Loucy (cell line): ENCODE measurements at regions not wholly inside any gene's neighbourhood (a gene's known extent, or its start where the extent isn't known, plus 50 kb on each side); places are given as distances from the start of the nearest gene placed in this dataset.

Experiments
- H2AFZ ChIP-seq: fragments of 200-600 bp; sonication (generic); 2 replicates; pipeline ENCODE4 v1.6.0; 2016; ENCODE audit warnings: antibody characterized with exemption, mild to moderate bottlenecking, low read length, moderate library complexity
- H3F3A ChIP-seq: fragments of 200-600 bp; 2 replicates; pipeline ENCODE4 v1.6.0; 2016; ENCODE audit warnings: antibody characterized with exemption, low read depth, mild to moderate bottlenecking
- H3K27me3 ChIP-seq: fragments of 200-600 bp; sonication (generic); 2 replicates; pipeline ENCODE4 v1.6.1; 2014; ENCODE audit warnings: low read length, mild to moderate bottlenecking; ENCODE audit not compliant: insufficient read depth, poor library complexity, severe bottlenecking
- H3K36me3 ChIP-seq: fragments of 200-600 bp; sonication (generic); 2 replicates; pipeline ENCODE4 v1.6.1; 2016; ENCODE audit warnings: low read length; ENCODE audit not compliant: insufficient read depth
- H3K4me1 ChIP-seq: fragments of 200-600 bp; sonication (generic); 2 replicates; pipeline ENCODE4 v1.5.1; 2014; ENCODE audit warnings: low read length, mild to moderate bottlenecking; ENCODE audit not compliant: insufficient read depth, poor library complexity, severe bottlenecking
- H3K4me2 ChIP-seq: fragments of 200-600 bp; sonication (generic); 2 replicates; pipeline ENCODE4 v1.6.0; 2014; ENCODE audit warnings: antibody characterized with exemption, low read length, low read depth, mild to moderate bottlenecking; ENCODE audit not compliant: poor library complexity, severe bottlenecking
- H3K4me3 ChIP-seq: fragments of 200-600 bp; sonication (generic); 2 replicates; pipeline ENCODE4 v1.5.1; 2014; ENCODE audit warnings: low read length, mild to moderate bottlenecking, mixed read lengths; ENCODE audit not compliant: poor library complexity, severe bottlenecking
- H3K79me2 ChIP-seq: fragments of 200-600 bp; sonication (generic); 2 replicates; pipeline ENCODE4 v1.6.1; 2014; ENCODE audit warnings: low read length; ENCODE audit not compliant: insufficient read depth
- H3K9ac ChIP-seq: fragments of 200-600 bp; sonication (generic); 2 replicates; pipeline ENCODE4 v1.6.0; 2014; ENCODE audit warnings: mild to moderate bottlenecking, low read depth, low read length, moderate library complexity; ENCODE audit not compliant: poor library complexity, severe bottlenecking
- H3K9me2 ChIP-seq: fragments of 200-600 bp; sonication (generic); replicated peaks from 2 replicates; pipeline ENCODE4 v1.6.1; 2016; ENCODE audit warnings: low read depth, low read length, mixed read lengths
- H3K9me3 ChIP-seq: fragments of 200-600 bp; sonication (generic); 2 replicates; pipeline ENCODE4 v1.6.1; 2014; ENCODE audit warnings: mild to moderate bottlenecking, antibody characterized with exemption, low read length, low read depth; ENCODE audit not compliant: insufficient read depth
- H4K20me1 ChIP-seq: fragments of 200-600 bp; sonication (generic); 2 replicates; pipeline ENCODE4 v1.6.0; 2014; ENCODE audit warnings: antibody characterized with exemption, low read length, mild to moderate bottlenecking; ENCODE audit not compliant: insufficient read depth, poor library complexity, severe bottlenecking
- EZH2phosphoT487 ChIP-seq: fragments of 200-600 bp; IDR thresholded peaks from 2 replicates; pipeline ENCODE4 v1.6.1; 2018; ENCODE audit warnings: antibody characterized with exemption, mild to moderate bottlenecking, moderate library complexity, borderline replicate concordance
- TF ChIP-seq, protein P1 (sequence below): fragments of 200-600 bp; sonication (generic); conservative IDR thresholded peaks from 2 replicates; pipeline ENCODE4 v1.5.1; 2014; ENCODE audit warnings: mild to moderate bottlenecking, antibody characterized with exemption, low read length

GRCh38 chr3:103862415-103862814 lies 1427.6 kb downstream of the ZPLD1 start:
- Histone ChIP-seq H4K20me1 (no peaks in the 10 kb centered on the region), H3K4me2 (no peak overlapping the region), H3K4me3 (no peak overlapping the region), H3K36me3 (no peaks in the 10 kb centered on the region), H3K27me3 (no peaks in the 10 kb centered on the region), H3K4me1 (no peaks in the 10 kb centered on the region), H3K79me2 (no peaks in the 10 kb centered on the region), H3K9me2 (no peaks in the 10 kb centered on the region), H2AFZ (no peak overlapping the region), H3K9ac (no peak overlapping the region), H3F3A (no peaks in the 10 kb centered on the region), H3K9me3 (no peaks in the 10 kb centered on the region)
- no peak for TF ChIP-seq EZH2phosphoT487
- TF ChIP-seq, protein P1, sequence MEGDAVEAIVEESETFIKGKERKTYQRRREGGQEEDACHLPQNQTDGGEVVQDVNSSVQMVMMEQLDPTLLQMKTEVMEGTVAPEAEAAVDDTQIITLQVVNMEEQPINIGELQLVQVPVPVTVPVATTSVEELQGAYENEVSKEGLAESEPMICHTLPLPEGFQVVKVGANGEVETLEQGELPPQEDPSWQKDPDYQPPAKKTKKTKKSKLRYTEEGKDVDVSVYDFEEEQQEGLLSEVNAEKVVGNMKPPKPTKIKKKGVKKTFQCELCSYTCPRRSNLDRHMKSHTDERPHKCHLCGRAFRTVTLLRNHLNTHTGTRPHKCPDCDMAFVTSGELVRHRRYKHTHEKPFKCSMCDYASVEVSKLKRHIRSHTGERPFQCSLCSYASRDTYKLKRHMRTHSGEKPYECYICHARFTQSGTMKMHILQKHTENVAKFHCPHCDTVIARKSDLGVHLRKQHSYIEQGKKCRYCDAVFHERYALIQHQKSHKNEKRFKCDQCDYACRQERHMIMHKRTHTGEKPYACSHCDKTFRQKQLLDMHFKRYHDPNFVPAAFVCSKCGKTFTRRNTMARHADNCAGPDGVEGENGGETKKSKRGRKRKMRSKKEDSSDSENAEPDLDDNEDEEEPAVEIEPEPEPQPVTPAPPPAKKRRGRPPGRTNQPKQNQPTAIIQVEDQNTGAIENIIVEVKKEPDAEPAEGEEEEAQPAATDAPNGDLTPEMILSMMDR = no peak

DNA sequence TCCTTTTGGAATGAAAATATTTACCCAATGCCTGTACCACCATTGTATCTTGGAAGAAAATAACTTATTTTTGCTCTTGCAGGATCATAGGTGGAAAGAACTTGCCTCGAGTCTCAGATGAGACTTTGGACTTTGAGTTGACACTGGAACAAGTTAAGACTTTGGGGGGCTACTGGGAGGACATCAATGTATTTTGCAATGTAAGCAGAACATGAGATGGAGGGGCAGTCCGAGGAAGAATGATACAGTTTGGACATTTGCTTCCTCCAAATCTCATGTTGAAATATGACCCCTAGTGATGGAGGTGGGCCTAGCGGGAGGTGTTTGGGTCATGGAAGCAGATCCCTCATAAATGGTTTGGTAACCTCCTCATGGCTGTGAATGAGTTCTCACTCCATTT lies 1428.6 kb downstream of the ZPLD1 start:
- Histone ChIP-seq H3K27me3 (no peaks in the 10 kb centered on the region), H3K36me3 (no peaks in the 10 kb centered on the region)

GRCh38 chr3:103866113-103866512 lies 1431.3 kb downstream of the ZPLD1 start:
- no peak overlapping the region for H3K4me3 ChIP-seq
- no peaks in the 10 kb centered on the region for H3K9me2 ChIP-seq
- H3K9ac ChIP-seq = no peak overlapping the region
- H3K79me2 ChIP-seq = no peaks in the 10 kb centered on the region
- TF ChIP-seq EZH2phosphoT487 = no peak
- TF ChIP-seq, protein P1 = no peak
- no peaks in the 10 kb centered on the region for H3K4me1 ChIP-seq
- H3K27me3 ChIP-seq = no peaks in the 10 kb centered on the region
- H3K4me2 ChIP-seq = no peak overlapping the region
- H4K20me1 ChIP-seq = no peaks in the 10 kb centered on the region
- no peak overlapping the region for H2AFZ ChIP-seq
- no peaks in the 10 kb centered on the region for H3F3A ChIP-seq
- no peaks in the 10 kb centered on the region for H3K36me3 ChIP-seq
- H3K9me3 ChIP-seq = no peaks in the 10 kb centered on the region

More for the DNA sequence above, 1428.6 kb downstream of the ZPLD1 start:
- Histone ChIP-seq H3K4me3 (no peak overlapping the region), H3K9me3 (no peaks in the 10 kb centered on the region), H3F3A (no peaks in the 10 kb centered on the region), H3K9me2 (no peaks in the 10 kb centered on the region), H2AFZ (no peak overlapping the region), H4K20me1 (no peaks in the 10 kb centered on the region), H3K9ac (no peak overlapping the region), H3K4me1 (no peaks in the 10 kb centered on the region), H3K79me2 (no peaks in the 10 kb centered on the region), H3K4me2 (no peak overlapping the region)
- no peak for TF ChIP-seq EZH2phosphoT487
- TF ChIP-seq, protein P1 = no peak
